ENCODE measurements at regions not wholly inside any gene's neighbourhood (a gene's known extent, or its start where the extent isn't known, plus 50 kb on each side); places are given as distances from the start of the nearest gene placed in this dataset.

DNA sequence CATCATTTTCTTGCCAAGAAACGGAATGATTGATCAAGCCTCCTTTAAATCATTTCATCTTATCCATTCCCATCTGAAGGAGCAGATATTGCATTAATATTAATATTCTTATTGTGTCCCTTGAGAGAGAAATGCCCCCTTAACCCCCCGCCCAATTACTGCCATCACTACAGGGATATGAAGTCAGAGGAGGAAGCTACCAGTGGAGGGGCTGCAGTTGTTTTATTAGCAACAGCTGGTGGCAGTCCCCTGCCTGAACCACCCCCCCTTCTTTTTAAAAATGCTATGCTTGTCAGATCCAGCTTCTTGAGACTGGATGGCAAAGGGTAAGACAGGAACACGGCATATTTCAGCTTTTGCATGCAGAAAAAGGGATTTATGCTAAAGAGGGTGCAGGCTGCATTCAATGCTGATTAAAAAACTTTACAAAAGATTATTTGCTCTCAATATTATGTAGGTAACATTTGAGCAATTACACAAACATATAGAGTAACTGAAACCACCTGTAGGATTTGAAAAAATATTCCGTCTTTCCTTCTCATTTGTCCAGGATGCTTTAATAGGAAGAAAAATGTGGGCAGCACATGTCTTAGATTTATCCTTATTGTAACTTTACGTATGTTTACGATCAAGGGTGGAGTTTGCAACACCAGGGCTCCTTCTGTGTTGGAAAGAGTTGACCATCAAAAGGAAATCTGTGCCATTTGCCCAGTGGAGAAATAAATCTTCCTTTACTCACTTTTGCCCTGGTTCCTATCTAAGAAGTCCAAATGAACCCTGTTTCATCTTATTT is 77.7 kb downstream of the ZBTB18 start:
- Histone ChIP-seq H3K4me2 (ENCODE audit: control insufficient read depth, insufficient read depth) (no peak overlapping the region), H3K9me3 (replicated peaks; ENCODE audit: control insufficient read depth, insufficient read depth, low read length) (no peaks in the 10 kb centered on the region), H2AFZ (ENCODE audit: control insufficient read depth, low read depth, low read length) (no peak overlapping the region), H3K9ac (ENCODE audit: control insufficient read depth, insufficient read depth, low read length) (no peak overlapping the region), H4K20me1 (ENCODE audit: control insufficient read depth, insufficient read depth) (no peaks in the 10 kb centered on the region), H3K79me2 (ENCODE audit: control insufficient read depth, insufficient read depth, low read length) (no peaks in the 10 kb centered on the region), H3K4me3 (no peak overlapping the region), H3K4me1 (ENCODE audit: control insufficient read depth, insufficient read depth, low read length) (no peaks in the 10 kb centered on the region), H3K27me3 (replicated peaks in 1 of 2; ENCODE audit: control insufficient read depth in 2 of 2, insufficient read depth in 2 of 2, low read length in 1 of 2) (no peaks in the 10 kb centered on the region; a peak in 1 of 4 replicates), H3K36me3 (ENCODE audit: control insufficient read depth in 2 of 2, insufficient read depth in 2 of 2, low read length in 1 of 2) (no peaks in the 10 kb centered on the region), H3K27ac (ENCODE audit: control insufficient read depth, insufficient read depth) (no peak overlapping the region)
- 9% methylated on average over 6 of the region's 6 CpGs for WGBS (ENCODE audit: insufficient coverage, insufficient replicate concordance, low lambda C conversion rate, missing lambda C conversion rate)
- ATAC-seq (no peak), DNase-seq (ENCODE audit: low read depth, low spot score) (no peak), FAIRE-seq (no peak)
- no TSS peak for BruUV-seq (replicated peaks)
- TF ChIP-seq, protein P1, sequence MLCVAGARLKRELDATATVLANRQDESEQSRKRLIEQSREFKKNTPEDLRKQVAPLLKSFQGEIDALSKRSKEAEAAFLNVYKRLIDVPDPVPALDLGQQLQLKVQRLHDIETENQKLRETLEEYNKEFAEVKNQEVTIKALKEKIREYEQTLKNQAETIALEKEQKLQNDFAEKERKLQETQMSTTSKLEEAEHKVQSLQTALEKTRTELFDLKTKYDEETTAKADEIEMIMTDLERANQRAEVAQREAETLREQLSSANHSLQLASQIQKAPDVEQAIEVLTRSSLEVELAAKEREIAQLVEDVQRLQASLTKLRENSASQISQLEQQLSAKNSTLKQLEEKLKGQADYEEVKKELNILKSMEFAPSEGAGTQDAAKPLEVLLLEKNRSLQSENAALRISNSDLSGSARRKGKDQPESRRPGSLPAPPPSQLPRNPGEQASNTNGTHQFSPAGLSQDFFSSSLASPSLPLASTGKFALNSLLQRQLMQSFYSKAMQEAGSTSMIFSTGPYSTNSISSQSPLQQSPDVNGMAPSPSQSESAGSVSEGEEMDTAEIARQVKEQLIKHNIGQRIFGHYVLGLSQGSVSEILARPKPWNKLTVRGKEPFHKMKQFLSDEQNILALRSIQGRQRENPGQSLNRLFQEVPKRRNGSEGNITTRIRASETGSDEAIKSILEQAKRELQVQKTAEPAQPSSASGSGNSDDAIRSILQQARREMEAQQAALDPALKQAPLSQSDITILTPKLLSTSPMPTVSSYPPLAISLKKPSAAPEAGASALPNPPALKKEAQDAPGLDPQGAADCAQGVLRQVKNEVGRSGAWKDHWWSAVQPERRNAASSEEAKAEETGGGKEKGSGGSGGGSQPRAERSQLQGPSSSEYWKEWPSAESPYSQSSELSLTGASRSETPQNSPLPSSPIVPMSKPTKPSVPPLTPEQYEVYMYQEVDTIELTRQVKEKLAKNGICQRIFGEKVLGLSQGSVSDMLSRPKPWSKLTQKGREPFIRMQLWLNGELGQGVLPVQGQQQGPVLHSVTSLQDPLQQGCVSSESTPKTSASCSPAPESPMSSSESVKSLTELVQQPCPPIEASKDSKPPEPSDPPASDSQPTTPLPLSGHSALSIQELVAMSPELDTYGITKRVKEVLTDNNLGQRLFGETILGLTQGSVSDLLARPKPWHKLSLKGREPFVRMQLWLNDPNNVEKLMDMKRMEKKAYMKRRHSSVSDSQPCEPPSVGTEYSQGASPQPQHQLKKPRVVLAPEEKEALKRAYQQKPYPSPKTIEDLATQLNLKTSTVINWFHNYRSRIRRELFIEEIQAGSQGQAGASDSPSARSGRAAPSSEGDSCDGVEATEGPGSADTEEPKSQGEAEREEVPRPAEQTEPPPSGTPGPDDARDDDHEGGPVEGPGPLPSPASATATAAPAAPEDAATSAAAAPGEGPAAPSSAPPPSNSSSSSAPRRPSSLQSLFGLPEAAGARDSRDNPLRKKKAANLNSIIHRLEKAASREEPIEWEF (IDR thresholded peaks at IDR 0.05; ENCODE audit: insufficient replicate concordance, low read depth, low read length) = no peak
- TF ChIP-seq BMI1 (IDR thresholded peaks at IDR 0.05; ENCODE audit: borderline replicate concordance) (no peak), ASH2L (IDR thresholded peaks at IDR 0.05; ENCODE audit: borderline replicate concordance, low read depth) (no peak), WRNIP1 (IDR thresholded peaks at IDR 0.05; ENCODE audit: borderline replicate concordance, low read depth, low read length) (no peak), CREB1 (IDR thresholded peaks at IDR 0.05; ENCODE audit: low read depth) (no peak), KAT2A (conservative IDR thresholded peaks at IDR 0.05; ENCODE audit: control insufficient read depth, low read depth, low read length) (no peak), TAF1 (IDR thresholded peaks at IDR 0.05; ENCODE audit: borderline replicate concordance, low read depth, low read length) (no peak), CHD1 (IDR thresholded peaks at IDR 0.05; ENCODE audit: low read depth, low read length) (no peak), NFYA (IDR thresholded peaks at IDR 0.05; ENCODE audit: borderline replicate concordance, low read depth, low read length) (no peak), NBN (IDR thresholded peaks at IDR 0.05) (no peak), NFYB (IDR thresholded peaks at IDR 0.05; ENCODE audit: insufficient read depth, low read depth, low read length) (no peak), EZH2 (IDR thresholded peaks at IDR 0.05; ENCODE audit: borderline replicate concordance, control insufficient read depth, low read depth, low read length) (no peak), SMAD1 (IDR thresholded peaks at IDR 0.05; ENCODE audit: low read depth, partially characterized antibody) (no peak), FOXK2 (IDR thresholded peaks at IDR 0.05) (no peak)
- TF ChIP-seq, protein P2, sequence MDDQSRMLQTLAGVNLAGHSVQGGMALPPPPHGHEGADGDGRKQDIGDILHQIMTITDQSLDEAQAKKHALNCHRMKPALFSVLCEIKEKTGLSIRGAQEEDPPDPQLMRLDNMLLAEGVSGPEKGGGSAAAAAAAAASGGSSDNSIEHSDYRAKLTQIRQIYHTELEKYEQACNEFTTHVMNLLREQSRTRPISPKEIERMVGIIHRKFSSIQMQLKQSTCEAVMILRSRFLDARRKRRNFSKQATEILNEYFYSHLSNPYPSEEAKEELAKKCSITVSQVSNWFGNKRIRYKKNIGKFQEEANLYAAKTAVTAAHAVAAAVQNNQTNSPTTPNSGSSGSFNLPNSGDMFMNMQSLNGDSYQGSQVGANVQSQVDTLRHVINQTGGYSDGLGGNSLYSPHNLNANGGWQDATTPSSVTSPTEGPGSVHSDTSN (IDR thresholded peaks at IDR 0.05; ENCODE audit: insufficient replicate concordance, low read depth, low read length) = no peak
- ChIA-PET RAD21 (ENCODE audit: unreplicated experiment) (no interaction called here), CTCF (no interaction called here), SMC1A (ENCODE audit: uncharacterized antibody, unreplicated experiment) (interaction anchor here (0.7 kb wide), 1 partner anchor 304 kb away, joined by 3 read pairs; no protein-coding TSS in a partner anchor), POLR2A (interaction anchor here (0.7 kb wide), 1 partner anchor 1037 kb away, joined by 3 read pairs; no protein-coding TSS in a partner anchor)
- in situ Hi-C loops (cut with MboI) (no loop called here), intact Hi-C loops (cut with micrococcal nuclease; ENCODE audit: unreplicated experiment) (no loop called here)
